ENCODE measurements at regions not wholly inside any gene's neighbourhood (a gene's known extent, or its start where the extent isn't known, plus 50 kb on each side); places are given as distances from the start of the nearest gene placed in this dataset.

DNA sequence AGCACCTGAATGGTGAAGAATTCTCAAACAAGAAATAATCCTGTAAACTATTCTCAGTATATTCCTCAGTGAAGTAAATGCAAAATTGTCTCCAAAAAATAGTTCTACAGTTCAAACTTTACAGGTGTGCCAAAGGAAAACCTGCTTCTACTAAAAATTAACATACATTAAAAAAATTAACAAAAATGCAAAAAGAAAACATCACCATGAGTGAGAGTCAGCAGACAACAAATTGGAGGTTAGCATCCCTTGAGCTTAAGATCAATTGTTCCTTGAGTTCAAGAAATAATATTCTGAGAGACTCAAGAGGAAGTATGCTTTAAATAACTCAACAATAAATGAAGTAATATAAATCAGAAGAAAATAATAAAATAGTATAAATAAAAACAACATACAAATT, 278.4 kb upstream of the MME start:
- no peak for DNase-seq

GRCh38 chr3:154799800-154800199, 280.3 kb upstream of the MME start:
- no peak for DNase-seq

- no peak for DNase-seq
These were observed 284.5 kb upstream of the MME start for GRCh38 chr3:154795582-154795981.

GRCh38 chr3:154794814-154795445, 285.2 kb upstream of the MME start:
- no peak for DNase-seq

- no peak for DNase-seq
These were observed 285.7 kb upstream of the MME start for GRCh38 chr3:154794391-154794790.

GRCh38 chr3:154792828-154793227, 287.3 kb upstream of the MME start:
- no peak for DNase-seq

- no peak for DNase-seq
These were observed 288.5 kb upstream of the MME start for GRCh38 chr3:154791611-154792010.

- DNase-seq, result no peak
These were observed 293.4 kb upstream of the MME start for GRCh38 chr3:154786724-154787123.

DNA sequence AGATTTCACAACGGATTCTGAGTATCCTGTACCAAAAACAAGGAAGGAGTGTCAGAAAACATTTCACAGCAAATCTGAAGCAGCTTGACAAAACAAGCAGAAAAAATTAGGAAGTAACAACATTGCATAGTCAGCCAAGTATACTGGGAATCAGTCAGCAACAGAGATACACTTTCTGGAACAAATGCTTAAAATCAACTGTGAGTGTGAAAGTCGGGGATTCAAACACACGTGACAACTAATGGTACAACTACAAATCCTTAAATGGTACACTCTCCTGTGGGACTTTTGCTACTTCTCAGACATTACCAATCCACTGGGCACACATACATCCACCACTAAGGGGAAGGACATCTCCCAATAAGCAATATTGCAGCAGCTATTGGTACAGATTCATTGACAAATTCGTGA, 296.6 kb upstream of the MME start:
- no peak for DNase-seq

DNA sequence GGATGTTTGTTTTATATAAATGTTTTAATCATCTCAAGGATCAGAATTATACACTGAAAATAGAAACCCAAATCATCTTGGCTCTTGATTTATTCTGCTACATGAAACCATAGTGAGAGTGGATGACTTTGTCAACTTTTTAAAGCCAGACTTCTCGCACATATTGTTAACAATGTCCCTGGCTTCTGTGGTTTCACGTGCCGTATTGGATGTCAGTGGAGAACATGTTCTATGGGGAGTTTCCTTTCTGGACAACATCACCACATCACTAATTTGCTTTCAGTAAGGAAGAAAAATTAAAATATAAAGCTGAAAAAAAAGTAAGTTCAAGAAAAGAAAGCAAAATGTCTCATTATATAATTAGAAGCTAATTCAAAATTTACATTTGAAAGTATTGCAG, 297.1 kb upstream of the MME start:
- DNase-seq, result no peak

DNA sequence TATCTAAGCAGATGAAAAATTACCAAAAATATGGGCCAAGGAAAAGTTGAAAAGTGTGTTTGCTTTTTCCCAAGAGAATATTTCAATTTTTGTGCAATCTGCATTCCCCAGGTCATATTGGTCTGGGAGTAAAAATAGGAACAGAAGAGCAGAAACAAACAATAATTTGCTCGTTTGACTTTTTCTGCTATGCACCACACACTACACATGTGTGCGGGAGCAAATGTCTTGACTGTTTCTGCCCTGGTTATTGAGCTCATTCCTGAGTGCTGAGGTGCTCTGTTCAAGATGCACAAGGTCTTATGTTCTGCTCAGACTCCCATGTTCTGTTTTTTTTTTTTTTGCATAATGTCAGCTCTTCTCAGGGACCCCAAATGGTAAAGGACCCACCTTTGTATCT, 298.0 kb upstream of the MME start:
- no peak for DNase-seq

DNA sequence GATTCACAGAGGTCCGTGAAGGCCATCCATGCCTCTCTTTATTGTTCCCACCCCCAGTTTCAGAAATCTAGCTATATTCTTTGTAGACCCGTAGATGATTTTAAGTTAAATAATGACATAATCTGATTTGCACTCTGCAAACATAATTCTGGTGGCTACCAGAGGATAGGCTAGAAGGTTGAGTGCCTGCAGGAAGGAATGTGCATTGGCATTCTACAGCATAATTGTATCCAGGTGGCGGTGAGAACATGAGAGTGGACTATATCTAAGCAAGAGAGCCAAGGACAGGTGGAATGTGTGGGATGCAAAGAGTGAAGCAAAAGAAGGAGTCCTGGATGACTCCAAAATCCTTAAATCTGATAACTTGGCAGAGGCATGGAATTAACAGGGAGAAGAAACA, 298.5 kb upstream of the MME start:
- DNase-seq, result no peak

DNA sequence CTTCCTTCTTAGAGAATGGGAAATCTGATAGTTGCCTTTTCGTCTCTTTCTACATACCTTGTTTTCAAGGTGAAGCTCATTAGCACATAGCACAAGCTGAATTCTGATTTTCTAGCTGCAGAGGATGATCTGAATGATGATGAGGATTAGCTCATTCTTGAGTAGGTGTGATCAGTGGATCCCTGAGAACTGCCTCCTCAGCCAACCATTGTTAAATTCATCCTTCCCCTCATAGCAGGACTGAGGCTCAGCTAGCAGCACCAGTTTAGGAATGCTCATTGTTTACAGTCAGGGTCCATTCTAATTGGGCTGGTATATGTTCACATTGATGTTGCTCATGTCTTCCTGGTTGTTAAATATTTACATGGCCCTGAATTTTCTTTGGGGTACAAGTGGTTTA, 299.9 kb upstream of the MME start:
- no peak for DNase-seq

DNA sequence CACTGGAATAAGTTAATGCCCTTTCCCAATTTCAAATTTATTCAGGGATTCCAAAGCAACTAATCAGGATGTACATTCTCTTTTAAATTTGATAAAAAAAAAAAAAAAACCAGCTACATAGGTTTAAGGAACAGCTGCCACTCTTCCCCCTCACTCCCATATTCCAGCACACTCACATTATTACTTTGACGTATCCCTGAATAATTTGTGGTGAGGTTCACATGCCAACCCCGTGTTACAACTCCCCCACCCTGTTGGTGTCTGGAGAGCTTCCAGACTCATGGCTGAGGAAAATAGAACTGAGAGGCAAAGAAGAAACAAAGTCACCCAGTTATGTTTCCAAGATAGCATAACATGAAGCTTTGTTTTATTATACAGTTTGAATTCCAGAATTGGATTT, 300.5 kb upstream of the MME start:
- no peak for DNase-seq

- DNase-seq, result no peak
These were observed 302.1 kb upstream of the MME start for GRCh38 chr3:154778057-154778456.

- no peak for DNase-seq
These were observed 303.4 kb upstream of the MME start for GRCh38 chr3:154776549-154777225.

- no peak for DNase-seq
These were observed 304.1 kb upstream of the MME start for GRCh38 chr3:154775821-154776548.

- DNase-seq, result no peak
These were observed 313.2 kb upstream of the MME start for GRCh38 chr3:154766765-154767503.

DNA sequence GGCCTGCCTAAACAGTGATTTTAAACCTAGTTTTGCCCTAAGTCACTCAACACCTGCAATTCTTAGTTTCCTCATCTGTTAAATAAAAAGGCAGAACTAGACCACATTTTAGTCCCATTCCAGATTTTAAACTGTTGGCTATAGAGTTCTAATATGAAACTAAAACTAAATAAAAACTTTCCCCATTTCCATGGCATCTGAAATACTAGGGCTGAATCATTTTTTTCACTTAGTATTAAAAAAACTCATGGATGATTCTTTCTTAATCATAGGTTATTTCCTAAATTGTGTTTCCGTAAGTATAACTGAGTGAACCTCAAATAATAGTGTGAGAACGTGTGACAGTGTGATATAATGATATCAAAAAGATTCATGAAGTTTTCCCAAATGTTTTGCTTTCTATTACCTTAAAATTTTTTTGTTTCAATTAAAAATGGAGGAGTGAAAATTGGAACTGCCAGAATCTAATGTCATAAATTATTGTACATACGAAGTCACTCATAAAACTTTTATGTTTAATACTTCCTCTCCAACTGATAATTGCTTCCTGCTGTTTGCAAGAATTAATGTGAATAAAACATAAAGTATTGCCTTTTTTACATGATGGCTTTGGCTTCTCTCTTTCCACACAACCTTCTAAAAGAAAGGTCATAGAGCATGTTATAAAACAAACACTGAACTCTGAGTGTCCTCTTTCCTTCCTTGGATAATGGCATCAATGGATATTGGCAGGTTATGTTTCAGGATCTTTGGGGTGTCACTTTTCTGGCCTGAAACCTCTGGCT, 315.1 kb upstream of the MME start:
- DNase-seq, result no peak

DNA sequence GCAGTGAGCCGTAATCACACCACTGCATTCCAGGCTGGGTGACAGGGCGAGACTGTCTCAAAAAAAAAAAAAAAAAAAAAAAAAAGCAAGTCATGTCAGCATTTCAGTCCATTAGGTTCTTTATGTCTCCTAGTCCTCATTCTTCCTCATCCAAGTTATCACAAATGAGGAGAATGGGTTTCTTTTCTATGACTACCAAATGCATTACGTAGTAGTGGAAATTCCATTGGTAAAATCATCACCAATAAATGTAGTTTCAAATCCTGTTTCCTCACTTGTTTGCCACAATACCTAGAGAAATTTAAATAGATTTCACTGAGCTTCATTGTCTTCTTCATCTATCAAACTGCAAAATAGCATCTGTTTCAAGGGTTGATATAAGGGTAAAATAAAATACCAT, 317.6 kb upstream of the MME start:
- DNase-seq, result no peak

- DNase-seq, result no peak
These were observed 320.2 kb upstream of the MME start for GRCh38 chr3:154759966-154760365.

DNA sequence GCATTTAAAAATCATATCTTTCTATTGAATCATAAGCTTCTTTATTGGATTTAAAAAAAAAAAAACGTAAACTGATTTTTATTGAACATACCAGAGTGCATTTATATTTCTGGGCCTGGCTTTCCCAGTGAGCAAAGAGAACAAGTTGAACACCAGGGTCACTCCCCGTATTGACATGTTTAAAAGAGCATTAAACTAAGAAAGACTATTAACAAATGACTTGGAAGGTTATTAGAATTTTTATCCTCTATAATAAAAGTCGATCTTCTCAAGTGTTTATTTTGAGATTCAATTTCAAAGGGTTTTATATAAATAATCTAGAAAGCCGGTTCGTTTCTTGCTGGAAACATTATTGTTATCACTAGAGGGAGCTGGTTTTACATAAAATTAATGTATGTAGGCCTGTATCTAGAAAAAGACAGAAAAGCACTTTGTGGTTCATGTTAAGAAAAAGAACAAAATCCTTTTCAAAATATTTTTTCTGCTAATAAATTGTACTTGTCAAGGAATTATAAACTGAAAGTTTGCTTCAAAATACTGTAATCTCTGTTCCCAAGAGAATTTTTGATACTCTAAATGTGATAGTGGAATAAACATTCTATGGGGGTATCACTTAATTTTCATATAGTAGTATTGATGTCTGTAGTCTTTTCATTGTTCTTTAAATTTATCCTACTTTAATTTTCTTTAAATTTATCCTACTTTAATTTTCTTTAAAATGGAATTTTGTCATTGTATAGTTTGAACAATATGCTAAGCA, 321.8 kb upstream of the MME start:
- DNase-seq, result peak; percentile 63
